ENCODE measurements at regions not wholly inside any gene's neighbourhood (a gene's known extent, or its start where the extent isn't known, plus 50 kb on each side); places are given as distances from the start of the nearest gene placed in this dataset.

DNA sequence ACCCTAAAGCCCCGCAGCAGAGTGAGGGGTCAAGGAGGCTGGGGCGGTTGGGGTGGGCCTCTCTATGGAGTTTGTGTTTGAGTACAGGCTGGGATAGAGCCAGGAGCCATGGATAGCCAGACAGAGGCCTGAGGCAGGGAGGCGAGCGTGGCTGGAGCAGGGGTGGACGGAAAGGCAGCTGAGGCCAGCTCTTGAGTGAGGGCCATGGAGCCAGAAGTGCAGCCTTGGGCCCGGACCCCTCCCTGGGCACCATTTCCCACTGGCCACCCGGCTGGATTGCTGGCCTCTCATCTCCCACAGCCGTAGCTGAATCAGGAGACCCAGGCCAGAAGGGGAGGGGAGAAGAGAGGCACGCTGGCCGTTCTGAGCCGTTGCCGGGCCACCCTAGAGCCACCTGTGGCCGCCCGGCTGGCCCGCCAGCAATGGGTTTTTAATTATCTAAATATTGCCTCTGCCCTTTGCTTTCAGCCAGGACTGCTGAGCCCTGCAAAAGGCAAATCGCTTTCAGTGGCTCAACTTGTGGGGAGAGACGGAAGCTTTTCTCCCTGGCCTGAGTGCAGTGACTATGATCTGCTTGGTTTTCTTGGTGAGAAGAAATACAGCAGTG is 75.2 kb upstream of the GSE1 start:
- no peak overlapping the region for H3K4me3 ChIP-seq (ENCODE audit: low read length)
- TF ChIP-seq ZNF274 (IDR thresholded peaks at IDR 0.05; ENCODE audit: low read depth, low read length) = no peak

DNA sequence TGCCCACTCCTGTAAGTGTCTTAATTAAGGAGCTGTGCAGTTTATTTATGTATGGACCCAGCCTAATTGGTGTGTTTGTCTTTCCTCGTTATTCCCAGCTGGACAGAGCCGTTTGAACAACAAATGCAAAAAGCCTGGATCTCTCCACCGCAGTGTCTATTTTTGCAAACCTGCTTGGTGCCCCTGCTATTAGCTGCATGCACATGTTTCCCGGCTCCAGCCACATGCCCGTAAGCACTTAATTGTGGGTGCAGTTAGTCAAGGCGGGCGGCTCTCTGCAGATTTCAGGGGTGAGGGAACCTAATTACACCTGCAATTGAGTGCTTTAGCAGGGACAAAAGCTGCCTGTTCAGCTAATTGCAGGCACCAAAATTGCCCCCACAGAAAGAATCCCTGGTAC is 74.0 kb upstream of the GSE1 start:
- no peak for TF ChIP-seq ZNF274 (IDR thresholded peaks at IDR 0.05; ENCODE audit: low read depth, low read length)
- H3K4me3 ChIP-seq (ENCODE audit: low read length) = no peak overlapping the region

DNA sequence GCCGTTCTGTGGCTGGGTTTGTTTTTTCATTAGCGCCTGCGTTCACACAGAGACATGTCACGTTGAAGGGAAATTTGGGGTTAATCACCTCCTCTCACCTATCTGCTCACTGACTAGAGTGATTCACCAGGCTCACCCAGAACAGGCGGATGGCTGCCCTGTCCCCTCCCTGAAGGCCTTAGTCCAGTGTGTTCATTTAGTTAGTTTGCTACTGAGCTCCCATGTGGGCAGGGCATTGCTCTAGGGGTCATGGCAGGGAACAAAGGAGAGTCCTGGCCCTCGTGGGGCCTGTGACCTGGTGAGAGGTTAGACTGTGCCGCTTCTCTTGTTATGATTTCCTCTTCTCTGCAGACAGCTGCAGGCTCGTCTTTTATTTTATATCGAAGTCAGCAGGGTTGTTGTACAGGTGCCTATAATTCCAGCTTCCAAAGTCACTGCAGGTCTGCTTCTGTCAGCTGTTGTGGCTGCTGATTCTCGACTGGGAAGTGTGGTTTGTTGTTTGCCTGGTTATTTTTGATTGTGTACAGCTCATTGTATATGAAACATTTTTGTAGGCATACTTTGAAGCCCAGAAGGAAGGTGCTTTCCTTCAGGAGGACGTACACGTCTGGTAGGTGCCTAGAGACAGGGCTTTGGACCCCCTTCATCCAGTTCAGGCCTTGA is 73.4 kb upstream of the GSE1 start:
- no peak overlapping the region for H3K4me3 ChIP-seq (ENCODE audit: low read length)
- TF ChIP-seq ZNF274 (IDR thresholded peaks at IDR 0.05; ENCODE audit: low read depth, low read length) = no peak

DNA sequence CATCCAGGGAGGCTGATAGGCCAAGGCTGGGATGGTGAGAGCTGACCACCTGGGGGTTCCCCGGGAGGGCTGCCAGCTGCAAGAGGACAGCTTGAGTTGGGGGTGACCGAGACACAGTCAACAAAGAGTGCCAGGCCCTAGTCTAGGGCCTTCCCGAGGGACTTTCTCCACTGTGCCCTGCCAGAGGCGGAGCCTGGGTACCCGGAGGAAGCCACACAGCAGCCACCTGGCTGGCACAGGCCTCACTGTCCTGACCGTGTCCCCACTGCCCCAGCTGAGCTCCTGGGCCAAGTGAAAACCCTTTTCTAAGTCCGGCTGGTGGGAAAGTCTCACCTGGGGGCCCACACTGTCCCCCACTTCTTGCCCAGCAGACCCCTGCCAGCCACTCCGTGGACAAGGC is 71.9 kb upstream of the GSE1 start:
- no peak overlapping the region for H3K4me3 ChIP-seq (ENCODE audit: low read length)
- TF ChIP-seq ZNF274 (IDR thresholded peaks at IDR 0.05; ENCODE audit: low read depth, low read length) = no peak

DNA sequence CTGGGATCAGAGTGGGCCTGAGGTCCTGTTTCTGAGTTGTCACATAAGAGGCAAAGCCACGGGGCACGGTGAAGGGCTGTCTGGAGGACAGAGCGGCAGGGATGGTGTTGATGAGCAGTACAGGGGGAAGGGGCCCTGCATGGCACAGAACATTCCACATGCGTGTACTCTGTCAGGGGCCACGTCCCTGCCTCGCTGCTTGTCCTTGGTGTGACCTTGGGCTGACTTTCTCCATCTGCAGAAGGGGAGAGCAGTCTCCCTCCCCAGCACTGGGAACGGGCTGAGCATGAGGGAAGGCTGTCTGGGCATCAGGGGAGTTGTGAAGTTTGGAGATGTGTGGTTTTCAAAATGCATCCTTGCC is 71.5 kb upstream of the GSE1 start:
- TF ChIP-seq ZNF274 (IDR thresholded peaks at IDR 0.05; ENCODE audit: low read depth, low read length) = no peak
- H3K4me3 ChIP-seq (ENCODE audit: low read length) = no peak overlapping the region

DNA sequence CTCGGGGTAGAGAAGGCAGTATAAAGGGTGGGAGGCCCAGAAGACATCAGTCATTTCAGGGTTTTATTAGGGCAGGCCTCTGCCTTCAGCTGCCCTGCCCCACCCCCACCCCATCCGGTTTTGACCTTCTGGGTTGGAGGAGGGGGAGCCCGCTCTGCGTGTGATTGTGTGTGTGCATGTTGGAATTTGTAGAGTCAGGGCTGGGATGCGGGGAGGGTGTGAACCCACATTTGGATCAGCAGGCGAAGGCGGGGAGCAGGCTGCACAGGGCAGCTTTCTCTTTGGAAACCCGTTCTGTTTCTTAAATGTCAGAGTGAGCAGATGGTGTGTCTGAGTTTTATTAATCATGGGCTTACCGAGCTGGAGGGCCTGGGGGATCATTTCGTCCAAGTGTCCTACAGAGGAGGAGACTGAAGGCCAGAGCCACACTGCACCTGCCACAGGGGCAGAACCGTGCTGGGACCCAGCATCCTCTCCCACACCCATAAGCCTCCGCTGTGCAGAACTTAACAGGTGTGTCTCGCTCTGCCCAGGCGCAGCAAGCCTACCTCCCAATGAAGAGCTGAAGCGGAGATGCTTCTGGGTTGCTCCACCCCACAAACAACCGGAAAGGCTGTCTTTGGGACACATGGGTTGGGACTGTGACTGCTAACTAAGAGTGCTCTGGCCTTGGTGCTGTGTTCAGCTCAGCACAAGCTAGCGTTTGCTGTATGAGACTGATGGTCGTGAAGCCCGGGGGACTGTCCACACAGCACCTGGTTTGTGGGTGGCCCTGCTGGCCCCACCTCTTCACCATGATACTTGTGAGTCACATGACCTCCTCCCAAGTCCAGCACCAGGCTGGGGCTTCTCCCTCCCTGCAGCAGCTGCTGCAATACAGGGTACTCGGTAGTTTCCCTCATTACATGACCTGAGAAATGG is 70.9 kb upstream of the GSE1 start:
- TF ChIP-seq ZNF274 (IDR thresholded peaks at IDR 0.05; ENCODE audit: low read depth, low read length) = no peak
- H3K4me3 ChIP-seq (ENCODE audit: low read length) = no peak overlapping the region

DNA sequence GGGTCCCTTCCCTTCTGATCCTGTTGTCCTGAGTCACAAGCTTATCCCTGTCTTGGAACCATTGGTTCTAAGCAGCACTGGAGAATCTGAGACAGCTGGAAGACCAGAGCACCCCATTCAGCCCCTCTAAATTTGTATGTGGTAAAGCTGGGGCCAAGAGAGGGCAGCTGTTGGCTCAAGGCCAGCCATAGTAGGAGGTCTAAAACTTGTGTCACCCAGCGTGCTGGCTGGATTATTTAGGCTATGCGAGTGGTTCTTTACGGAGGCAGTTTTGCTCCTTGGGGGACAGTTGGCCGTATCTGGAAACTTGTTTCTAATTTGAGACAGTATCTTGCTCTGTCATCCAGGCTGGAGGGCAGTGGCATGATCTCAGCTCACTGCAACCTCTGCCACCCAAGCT is 69.6 kb upstream of the GSE1 start:
- no peak overlapping the region for H3K4me3 ChIP-seq (ENCODE audit: low read length)
- TF ChIP-seq ZNF274 (IDR thresholded peaks at IDR 0.05; ENCODE audit: low read depth, low read length) = no peak

DNA sequence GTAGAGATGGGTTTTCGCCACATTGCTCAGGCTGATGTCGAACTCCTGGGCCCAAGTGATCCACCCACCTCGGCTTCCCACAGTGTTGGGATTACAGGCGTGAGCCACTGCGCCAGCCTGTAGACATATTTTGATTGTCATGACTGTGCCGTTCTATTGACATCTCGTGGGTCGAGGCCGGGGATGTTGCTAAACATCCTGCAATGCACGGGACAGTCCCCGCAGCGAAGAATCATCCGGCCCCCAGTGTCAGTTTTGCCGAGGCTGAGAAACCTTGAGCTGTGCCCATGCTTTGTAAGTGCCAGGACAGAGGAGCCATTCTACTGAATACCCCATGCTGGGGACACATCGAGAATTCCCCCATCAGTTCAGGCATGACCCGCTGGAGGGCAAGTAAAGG is 69.1 kb upstream of the GSE1 start:
- H3K4me3 ChIP-seq (ENCODE audit: low read length) = no peak overlapping the region
- TF ChIP-seq ZNF274 (IDR thresholded peaks at IDR 0.05; ENCODE audit: low read depth, low read length) = no peak

DNA sequence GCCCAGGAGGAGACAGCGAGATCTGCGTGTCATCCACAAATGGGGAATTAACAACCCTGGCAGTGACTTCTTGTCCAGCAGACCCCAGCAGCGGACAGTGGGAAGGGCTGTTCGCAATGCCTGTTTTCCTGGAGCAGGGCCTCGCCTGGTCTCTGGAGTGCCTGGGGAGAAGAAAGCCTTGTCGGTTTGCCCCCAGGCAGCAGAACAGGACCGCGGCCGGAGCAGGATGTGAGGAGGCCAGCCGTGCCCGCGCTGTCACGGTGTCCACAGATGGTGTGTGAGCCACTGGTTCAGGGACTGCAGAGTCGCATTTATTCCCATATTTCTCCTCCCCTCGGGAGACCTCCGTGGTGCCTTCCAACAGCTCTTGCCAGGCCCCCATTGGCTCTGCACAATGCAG is 68.5 kb upstream of the GSE1 start:
- no peak for TF ChIP-seq ZNF274 (IDR thresholded peaks at IDR 0.05; ENCODE audit: low read depth, low read length)
- H3K4me3 ChIP-seq (ENCODE audit: low read length) = no peak overlapping the region

DNA sequence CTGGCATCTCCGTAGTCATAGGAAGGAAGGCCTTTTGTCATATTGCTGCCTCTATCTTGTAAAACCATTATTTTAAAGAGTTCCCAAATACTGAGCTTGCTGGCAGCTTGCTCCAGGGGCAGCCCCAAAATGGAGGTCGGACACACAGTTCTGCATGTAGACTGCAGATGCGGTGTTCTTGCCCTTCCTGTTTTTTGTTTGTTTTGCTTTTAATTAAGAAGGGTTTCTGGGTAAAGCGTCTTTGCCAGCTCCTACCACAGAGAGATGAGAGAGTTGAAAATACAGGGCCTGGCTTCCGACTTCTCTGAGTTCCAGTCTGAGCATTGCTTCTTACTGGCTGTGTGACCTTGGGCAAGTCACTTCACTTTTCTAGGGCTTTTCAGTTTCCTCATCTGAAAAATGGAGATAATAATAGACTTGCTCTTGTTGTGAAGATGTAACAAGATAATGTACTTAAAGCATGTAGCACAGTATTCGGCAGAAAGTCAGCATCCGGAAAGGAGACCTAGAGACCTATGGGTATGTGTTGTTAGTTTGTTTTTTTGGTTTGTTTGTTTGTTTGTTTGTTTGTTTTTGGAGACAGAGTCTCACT is 67.8 kb upstream of the GSE1 start:
- H3K4me3 ChIP-seq (ENCODE audit: low read length) = no peak overlapping the region
- no peak for TF ChIP-seq ZNF274 (IDR thresholded peaks at IDR 0.05; ENCODE audit: low read depth, low read length)

DNA sequence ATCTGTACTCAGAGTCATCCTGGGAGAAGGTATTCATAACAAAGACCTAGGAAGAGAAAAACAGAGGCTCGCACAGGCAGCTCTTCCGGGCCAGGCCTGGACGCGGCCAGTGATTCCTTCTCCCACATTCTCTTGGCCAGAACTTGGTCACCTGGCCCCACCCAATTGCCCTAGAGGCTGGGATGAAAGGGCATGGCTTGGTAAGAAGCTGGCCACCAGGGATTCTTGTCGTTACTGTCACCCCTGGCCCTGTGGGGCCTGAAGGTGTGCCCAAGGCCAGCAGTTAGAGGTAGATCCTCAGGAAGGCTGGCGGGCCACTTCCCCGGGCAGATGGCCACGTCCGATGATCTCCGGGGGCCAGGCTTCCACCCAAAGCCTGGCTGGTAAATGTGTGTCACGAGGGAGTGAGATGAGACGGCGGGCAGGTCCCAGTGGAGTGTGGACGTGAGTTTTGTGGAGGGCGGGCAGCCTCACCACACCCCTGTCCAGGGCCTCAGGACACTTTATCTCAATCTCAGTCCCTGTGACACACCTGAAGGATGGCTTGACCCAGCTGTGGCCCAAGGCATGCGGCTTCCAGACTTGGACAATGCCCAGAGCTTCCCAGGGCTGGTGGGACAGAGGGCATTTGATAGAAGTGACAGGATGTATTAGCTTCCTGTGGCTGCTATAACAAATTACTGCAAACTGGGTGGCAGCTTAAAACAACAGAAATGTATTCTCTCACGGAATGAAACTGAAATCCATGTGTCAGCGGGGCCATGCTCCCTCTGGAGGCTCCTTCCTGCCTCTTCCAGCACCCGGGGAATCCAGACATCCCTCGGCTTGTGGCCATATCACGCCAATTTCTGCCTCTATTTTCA is 66.3 kb upstream of the GSE1 start:
- TF ChIP-seq ZNF274 (IDR thresholded peaks at IDR 0.05; ENCODE audit: low read depth, low read length) = no peak
- no peak overlapping the region for H3K4me3 ChIP-seq (ENCODE audit: low read length)

DNA sequence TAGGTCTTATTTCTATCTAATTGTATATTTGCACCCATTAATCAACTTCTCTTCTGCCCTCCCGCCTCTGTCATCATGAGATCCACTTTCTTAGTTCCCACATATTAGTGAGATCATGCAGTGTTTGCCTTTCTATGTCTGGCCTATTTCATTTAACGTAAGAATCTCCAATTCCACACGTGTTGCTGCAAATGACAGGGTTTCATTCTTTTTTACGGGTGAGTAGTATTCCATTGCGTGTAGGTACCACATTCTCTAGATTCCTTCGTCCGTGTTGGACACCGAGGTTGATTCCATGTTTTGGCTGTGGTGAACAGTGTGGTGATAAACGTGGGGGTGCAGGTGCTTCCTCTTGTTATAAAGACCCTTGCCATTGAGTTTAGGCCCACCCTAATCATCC is 64.7 kb upstream of the GSE1 start:
- TF ChIP-seq ZNF274 (IDR thresholded peaks at IDR 0.05; ENCODE audit: low read depth, low read length) = no peak
- no peak overlapping the region for H3K4me3 ChIP-seq (ENCODE audit: low read length)

DNA sequence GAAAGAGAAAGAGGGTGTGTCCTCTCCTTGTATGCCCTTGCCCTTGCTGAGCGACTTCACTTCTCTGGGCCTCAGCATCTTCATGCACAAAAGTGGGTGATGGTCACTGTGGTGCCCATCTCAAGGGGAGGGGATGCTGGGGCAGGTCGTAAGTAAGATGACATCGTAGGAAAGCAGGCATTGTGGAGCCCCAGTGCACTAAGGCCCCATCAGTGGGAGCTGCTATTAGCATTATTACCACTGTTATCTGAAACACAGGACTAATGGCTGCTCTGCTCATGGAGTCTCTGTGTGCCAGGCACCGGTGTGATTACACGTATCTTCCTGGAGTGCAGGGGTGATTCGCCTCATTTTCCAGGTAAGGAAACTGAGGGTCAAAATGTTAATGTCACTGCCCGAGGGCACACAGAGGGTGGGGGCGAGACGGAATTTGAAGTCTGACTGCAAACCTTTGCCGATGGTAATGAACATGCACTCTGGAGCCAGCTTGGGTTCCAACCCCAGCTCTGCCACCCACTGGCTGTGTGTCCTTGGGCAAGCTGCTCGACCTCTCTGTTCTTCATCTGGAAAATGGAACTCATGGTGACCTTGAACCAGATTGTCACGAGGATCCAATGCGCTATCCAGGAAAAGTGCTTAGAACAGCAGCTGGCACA is 63.2 kb upstream of the GSE1 start:
- H3K4me3 ChIP-seq (ENCODE audit: low read length) = no peak overlapping the region
- TF ChIP-seq ZNF274 (IDR thresholded peaks at IDR 0.05; ENCODE audit: low read depth, low read length) = no peak
